COLO668 (cell line): ENCODE measurements at regions not wholly inside any gene's neighbourhood (a gene's known extent, or its start where the extent isn't known, plus 50 kb on each side); places are given as distances from the start of the nearest gene placed in this dataset.
A peak's percentile ranks its signal among the peaks of the same experiment; 100 is the strongest.

Experiments used
- DNase-seq: peaks from one replicate; lab custom pipeline; 2025; ENCODE audit not compliant: unreplicated experiment; lab: John Stamatoyannopoulos, UW

- DNase-seq: no peak
Observed at GRCh38 chr5:24855485-24855884, 210.7 kb upstream of the CDH10 start.

- no peak for DNase-seq
Observed at GRCh38 chr5:24854850-24855249, 210.1 kb upstream of the CDH10 start.

GRCh38 chr5:24854350-24854749, 209.6 kb upstream of the CDH10 start:
- DNase-seq: no peak

GRCh38 chr5:24850926-24851486, 206.2 kb upstream of the CDH10 start:
- DNase-seq: no peak

GRCh38 chr5:24849210-24849609, 204.4 kb upstream of the CDH10 start:
- no peak for DNase-seq

- no peak for DNase-seq
Observed at GRCh38 chr5:24831989-24832388, 187.2 kb upstream of the CDH10 start.

GRCh38 chr5:24823625-24824024, 178.8 kb upstream of the CDH10 start:
- peak; percentile 32 for DNase-seq

GRCh38 chr5:24819841-24820240, 175.1 kb upstream of the CDH10 start:
- no peak for DNase-seq

GRCh38 chr5:24817966-24818365, 173.2 kb upstream of the CDH10 start:
- DNase-seq: no peak

- no peak for DNase-seq
Observed at GRCh38 chr5:24816206-24816605, 171.4 kb upstream of the CDH10 start.

- no peak for DNase-seq
Observed at GRCh38 chr5:24805230-24805629, 160.5 kb upstream of the CDH10 start.

- no peak for DNase-seq
Observed at GRCh38 chr5:24804221-24804681, 159.5 kb upstream of the CDH10 start.

- DNase-seq: no peak
Observed at GRCh38 chr5:24791326-24791725, 146.5 kb upstream of the CDH10 start.

GRCh38 chr5:24789611-24790351, 145.0 kb upstream of the CDH10 start:
- DNase-seq: no peak

- DNase-seq: no peak
Observed at GRCh38 chr5:24788829-24789514, 144.2 kb upstream of the CDH10 start.

GRCh38 chr5:24786108-24786507, 141.3 kb upstream of the CDH10 start:
- DNase-seq: no peak

- DNase-seq: no peak
Observed at GRCh38 chr5:24783596-24783995, 138.8 kb upstream of the CDH10 start.

- no peak for DNase-seq
Observed at GRCh38 chr5:24777392-24777791, 132.6 kb upstream of the CDH10 start.

- no peak for DNase-seq
Observed at GRCh38 chr5:24773261-24773660, 128.5 kb upstream of the CDH10 start.

- no peak for DNase-seq
Observed at GRCh38 chr5:24767086-24767485, 122.3 kb upstream of the CDH10 start.

GRCh38 chr5:24765219-24765618, 120.4 kb upstream of the CDH10 start:
- DNase-seq: no peak

- DNase-seq: no peak
Observed at GRCh38 chr5:24750355-24750754, 105.6 kb upstream of the CDH10 start.
